Omental fat pad (tissue), 3 donors: ENCODE measurements at regions not wholly inside any gene's neighbourhood (a gene's known extent, or its start where the extent isn't known, plus 50 kb on each side); places are given as distances from the start of the nearest gene placed in this dataset.
A peak's percentile ranks its signal among the peaks of the same experiment; 100 is the strongest.

Experiments
- ATAC-seq: fragments of 150-250 bp; one replicate; pipeline ENCODE4 v1.9.1; 2016; ENCODE audit warnings: mild to moderate bottlenecking, moderate library complexity; ENCODE audit not compliant: low FRiP score
- DNase-seq: peaks from one replicate; pipeline ENCODE4 v3.0.0-alpha.2; 2019; ENCODE audit warnings: low spot score
- TF ChIP-seq, protein P1 (sequence below), 3 donors: fragments of 450-650 bp; IDR thresholded peaks; one replicate each; pipeline ENCODE4 v1.5.1; 2016 to 2017; ENCODE audit warnings: antibody characterized with exemption in 3 of 3, mild to moderate bottlenecking in 3 of 3, moderate library complexity in 2 of 3

GRCh38 chr15:80308002-80308401 lies 56.0 kb upstream of the CTXND1 start:
- ATAC-seq, result no peak
- TF ChIP-seq, protein P1, sequence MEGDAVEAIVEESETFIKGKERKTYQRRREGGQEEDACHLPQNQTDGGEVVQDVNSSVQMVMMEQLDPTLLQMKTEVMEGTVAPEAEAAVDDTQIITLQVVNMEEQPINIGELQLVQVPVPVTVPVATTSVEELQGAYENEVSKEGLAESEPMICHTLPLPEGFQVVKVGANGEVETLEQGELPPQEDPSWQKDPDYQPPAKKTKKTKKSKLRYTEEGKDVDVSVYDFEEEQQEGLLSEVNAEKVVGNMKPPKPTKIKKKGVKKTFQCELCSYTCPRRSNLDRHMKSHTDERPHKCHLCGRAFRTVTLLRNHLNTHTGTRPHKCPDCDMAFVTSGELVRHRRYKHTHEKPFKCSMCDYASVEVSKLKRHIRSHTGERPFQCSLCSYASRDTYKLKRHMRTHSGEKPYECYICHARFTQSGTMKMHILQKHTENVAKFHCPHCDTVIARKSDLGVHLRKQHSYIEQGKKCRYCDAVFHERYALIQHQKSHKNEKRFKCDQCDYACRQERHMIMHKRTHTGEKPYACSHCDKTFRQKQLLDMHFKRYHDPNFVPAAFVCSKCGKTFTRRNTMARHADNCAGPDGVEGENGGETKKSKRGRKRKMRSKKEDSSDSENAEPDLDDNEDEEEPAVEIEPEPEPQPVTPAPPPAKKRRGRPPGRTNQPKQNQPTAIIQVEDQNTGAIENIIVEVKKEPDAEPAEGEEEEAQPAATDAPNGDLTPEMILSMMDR (IDR thresholded peaks at IDR 0.05), result no peak
- no peak for DNase-seq

DNA sequence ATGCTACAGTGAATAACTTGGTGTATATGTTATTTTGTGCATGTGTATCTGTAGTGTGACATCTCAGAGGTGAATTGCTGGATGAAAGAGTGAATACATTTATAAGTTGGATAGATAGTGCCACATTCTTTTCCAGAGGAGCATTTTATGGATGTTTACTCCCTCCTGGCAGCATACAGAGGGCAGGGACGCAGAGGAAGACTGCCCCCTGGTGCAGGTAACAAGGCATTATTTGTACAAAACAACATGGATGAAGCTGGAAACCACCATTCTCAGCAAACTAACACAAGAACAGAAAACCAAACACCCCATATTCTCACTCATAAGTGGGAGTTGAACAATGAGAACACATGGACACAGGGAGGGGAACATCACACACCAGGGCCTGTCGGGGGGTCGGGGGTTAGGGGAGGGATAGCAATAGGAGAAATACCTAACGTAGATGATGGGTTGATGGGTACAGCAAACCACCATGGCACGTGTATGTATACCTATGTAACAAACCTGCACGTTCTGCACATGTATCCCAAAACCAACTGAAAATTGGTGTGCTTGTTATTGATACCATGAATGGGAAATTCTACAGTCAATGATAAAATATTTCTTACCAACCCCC lies 57.9 kb upstream of the CTXND1 start:
- TF ChIP-seq, protein P1 (IDR thresholded peaks at IDR 0.05), result no peak
- no peak for DNase-seq
- no peak for ATAC-seq

GRCh38 chr15:80310776-80311175 lies 58.8 kb upstream of the CTXND1 start:
- TF ChIP-seq, protein P1 (IDR thresholded peaks at IDR 0.05), result no peak
- ATAC-seq (no peak), DNase-seq (no peak)

DNA sequence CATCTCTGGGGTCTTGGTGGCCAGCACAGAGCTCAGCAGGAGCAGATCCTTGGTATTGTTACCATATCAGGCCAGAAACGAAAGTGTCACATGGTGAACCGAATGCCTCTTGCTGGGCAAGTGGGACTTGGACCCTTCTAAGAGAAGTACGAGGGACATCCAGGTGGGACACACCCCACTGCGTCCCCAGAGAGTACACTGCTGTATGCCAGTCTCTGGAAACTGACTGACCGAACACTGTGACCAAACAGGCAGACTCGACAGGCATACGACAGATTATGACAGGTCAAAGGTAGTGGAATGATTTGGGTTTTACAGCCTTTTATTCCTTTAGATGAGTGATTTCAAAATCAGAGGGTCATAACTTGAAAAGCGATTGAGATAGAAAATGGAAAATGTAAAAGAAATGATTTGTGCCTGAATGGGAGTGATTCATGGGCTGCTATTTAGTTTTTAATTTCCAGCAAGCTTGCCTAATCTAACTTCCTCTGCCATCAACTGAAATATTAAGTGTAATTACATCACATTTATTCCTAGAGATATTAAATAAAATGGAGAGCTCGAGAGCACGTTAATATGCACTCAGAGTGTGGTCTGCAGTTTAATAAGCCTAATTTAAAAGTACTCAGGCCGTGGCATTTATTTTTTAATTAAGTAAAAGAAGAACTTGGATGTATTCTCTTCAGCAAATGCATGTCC lies 63.4 kb upstream of the CTXND1 start:
- no peak for DNase-seq

GRCh38 chr15:80317389-80318182 lies 65.6 kb upstream of the CTXND1 start:
- peak; percentile 41 for ATAC-seq
- TF ChIP-seq, protein P1 (IDR thresholded peaks at IDR 0.05), result no peak
- DNase-seq, result no peak

More for the DNA sequence above, 63.4 kb upstream of the CTXND1 start:
- no peak for ATAC-seq
- TF ChIP-seq, protein P1 (IDR thresholded peaks at IDR 0.05), result no peak

- TF ChIP-seq, protein P1 (IDR thresholded peaks at IDR 0.05), result no peak
- no peak for DNase-seq
- ATAC-seq, result no peak
Observed at GRCh38 chr15:80321853-80322252, 69.8 kb upstream of the CTXND1 start.
